Fibroblast of the aortic adventitia (primary cell): ENCODE measurements at regions not wholly inside any gene's neighbourhood (a gene's known extent, or its start where the extent isn't known, plus 50 kb on each side); places are given as distances from the start of the nearest gene placed in this dataset.

Experiments
- DNase-seq: peaks from one replicate; pipeline ENCODE4 v3.0.0-alpha.2; 2010; ENCODE audit warnings: low read depth
- H3K4me3 ChIP-seq: 2 replicates; pipeline ENCODE4 v1.5.1; 2011; ENCODE audit warnings: low read depth, mild to moderate bottlenecking, control low read depth, low read length, moderate library complexity
- TF ChIP-seq, protein P1 (sequence below): IDR thresholded peaks from 2 replicates; pipeline ENCODE4 v1.5.1; 2011; ENCODE audit warnings: mild to moderate bottlenecking, low read length, control low read depth, inconsistent platforms; ENCODE audit not compliant: insufficient read depth

DNA sequence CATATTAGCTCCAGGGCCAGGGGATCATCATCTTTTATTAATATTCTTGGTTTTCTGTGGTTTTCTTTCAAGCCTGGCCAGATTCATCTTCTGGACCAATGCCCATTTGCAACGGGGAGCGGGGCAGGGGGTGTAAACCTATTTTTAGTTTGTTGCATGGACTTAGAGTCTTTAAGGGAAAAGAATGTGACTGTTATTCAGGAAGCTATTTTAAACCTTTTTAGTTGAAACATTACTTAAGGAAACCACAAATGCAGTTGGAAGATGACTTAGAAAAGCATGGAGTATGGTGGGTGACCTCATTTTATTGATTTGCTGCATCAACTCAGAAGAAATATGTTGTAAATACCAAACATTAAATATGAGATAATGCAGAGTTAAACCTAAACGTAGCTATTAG, 368.4 kb upstream of the E2F7 start:
- TF ChIP-seq, protein P1, sequence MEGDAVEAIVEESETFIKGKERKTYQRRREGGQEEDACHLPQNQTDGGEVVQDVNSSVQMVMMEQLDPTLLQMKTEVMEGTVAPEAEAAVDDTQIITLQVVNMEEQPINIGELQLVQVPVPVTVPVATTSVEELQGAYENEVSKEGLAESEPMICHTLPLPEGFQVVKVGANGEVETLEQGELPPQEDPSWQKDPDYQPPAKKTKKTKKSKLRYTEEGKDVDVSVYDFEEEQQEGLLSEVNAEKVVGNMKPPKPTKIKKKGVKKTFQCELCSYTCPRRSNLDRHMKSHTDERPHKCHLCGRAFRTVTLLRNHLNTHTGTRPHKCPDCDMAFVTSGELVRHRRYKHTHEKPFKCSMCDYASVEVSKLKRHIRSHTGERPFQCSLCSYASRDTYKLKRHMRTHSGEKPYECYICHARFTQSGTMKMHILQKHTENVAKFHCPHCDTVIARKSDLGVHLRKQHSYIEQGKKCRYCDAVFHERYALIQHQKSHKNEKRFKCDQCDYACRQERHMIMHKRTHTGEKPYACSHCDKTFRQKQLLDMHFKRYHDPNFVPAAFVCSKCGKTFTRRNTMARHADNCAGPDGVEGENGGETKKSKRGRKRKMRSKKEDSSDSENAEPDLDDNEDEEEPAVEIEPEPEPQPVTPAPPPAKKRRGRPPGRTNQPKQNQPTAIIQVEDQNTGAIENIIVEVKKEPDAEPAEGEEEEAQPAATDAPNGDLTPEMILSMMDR, result no peak
- H3K4me3 ChIP-seq, result no peak overlapping the region
- DNase-seq, result no peak

DNA sequence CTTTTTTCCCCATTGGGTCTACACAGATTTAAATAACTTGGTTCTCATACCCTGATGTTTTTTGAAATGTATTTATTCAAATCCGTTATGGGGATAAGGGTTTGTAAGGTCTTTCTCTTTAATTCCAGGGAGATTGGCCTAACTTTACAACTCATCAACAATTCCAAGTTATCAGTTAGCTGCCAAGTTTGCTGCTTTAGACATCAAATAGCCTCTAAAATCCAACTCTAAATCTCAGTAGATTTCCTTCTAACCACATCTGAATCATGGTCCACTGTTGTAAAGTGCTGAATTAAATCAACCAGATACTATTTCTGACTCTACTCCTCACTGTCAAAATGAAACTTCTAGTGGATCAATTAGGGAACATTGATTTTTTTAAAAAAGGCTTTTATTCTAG, 364.1 kb upstream of the E2F7 start:
- DNase-seq, result no peak
- TF ChIP-seq, protein P1, result no peak

DNA sequence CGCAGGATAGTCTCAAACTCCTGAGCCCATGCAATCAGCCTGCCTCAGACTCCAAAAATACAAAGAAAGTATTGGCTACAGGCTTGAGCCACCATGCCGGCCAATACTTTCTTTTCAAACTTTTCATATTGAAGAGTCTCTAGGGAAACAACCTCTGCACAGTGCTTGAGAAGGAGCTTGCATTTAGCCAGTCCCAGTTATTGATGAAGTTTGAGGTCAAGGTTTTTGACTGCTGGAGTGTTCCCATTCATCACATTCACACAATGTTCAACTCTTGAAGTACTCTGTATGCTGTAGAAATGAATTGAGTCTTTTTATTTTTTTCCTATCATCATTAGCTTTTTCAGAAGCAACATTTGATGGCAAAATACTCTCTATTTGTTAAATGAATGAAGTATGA, 355.8 kb upstream of the E2F7 start:
- TF ChIP-seq, protein P1, result no peak
- DNase-seq, result no peak
- H3K4me3 ChIP-seq, result no peak overlapping the region

More for the DNA sequence above, 364.1 kb upstream of the E2F7 start:
- no peak overlapping the region for H3K4me3 ChIP-seq

- no peak for DNase-seq
- TF ChIP-seq, protein P1, result no peak
- H3K4me3 ChIP-seq, result no peak overlapping the region
Observed at GRCh38 chr12:77409551-77409950, 344.2 kb upstream of the E2F7 start.

- TF ChIP-seq, protein P1, result no peak
- H3K4me3 ChIP-seq, result no peak overlapping the region
- DNase-seq, result peak; percentile 22
Observed at GRCh38 chr12:77407931-77408330, 342.6 kb upstream of the E2F7 start.

DNA sequence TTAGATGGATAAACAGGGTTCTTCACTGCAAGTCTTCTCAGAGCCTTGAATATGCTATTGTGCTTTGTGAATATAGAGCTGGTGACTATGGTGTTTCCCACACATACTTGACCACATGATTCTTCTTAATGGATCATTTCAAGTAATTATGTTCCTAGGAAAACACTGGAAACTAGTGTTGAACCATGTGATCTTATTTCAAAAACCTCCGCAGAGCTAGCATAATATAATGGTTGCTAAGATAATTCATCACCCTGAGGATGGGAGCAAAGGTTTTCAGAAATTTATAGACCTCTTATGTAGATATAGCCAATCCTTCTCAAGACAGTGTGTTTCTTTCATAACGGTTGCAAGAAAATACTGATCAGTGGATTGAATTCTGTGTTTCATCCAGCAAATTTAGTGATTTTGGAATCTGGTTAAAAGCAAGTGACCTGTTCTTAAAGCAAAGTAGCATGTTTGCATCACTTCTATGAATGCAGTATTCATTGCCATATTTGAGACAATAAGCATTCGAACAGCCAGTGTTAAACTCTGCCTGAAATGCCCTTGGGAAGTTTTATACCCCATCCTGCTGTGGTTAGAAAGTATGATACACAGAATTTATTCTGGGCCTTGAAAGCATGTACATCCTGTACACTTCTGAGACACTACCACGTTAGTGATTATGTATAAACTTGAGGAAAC, 341.0 kb upstream of the E2F7 start:
- TF ChIP-seq, protein P1, result no peak
- H3K4me3 ChIP-seq, result no peak overlapping the region
- no peak for DNase-seq

DNA sequence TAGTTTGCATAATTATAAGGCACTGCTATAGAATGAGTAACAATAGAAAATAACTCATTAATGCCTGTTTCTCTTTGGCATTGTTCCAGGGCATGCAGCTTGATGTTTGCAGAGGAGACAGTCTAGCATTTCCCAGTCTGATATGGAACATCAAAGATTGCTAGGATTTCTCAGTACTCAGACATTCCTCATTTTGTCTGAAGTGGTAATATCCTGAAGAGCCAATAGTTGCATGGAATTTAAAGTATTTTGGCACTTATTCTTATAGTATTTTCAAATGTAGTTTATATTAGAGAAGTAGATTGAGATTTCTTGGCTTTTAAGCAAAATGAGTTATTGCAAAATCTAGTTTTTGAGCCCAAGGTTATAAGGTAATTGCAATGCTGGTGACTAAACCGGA, 337.3 kb upstream of the E2F7 start:
- no peak overlapping the region for H3K4me3 ChIP-seq
- TF ChIP-seq, protein P1, result no peak
- DNase-seq, result peak; percentile 87
